GM19240 (cell line): ENCODE measurements at regions not wholly inside any gene's neighbourhood (a gene's known extent, or its start where the extent isn't known, plus 50 kb on each side); places are given as distances from the start of the nearest gene placed in this dataset.

Experiments
- DNase-seq: peaks from one replicate; pipeline ENCODE4 v3.0.0; 2011; ENCODE audit warnings: low spot score; ENCODE audit not compliant: insufficient read length

GRCh38 chr3:28800203-28800602, 451.6 kb upstream of the AZI2 start:
- no peak for DNase-seq

- DNase-seq: no peak
Observed at GRCh38 chr3:28808068-28808467, 459.4 kb upstream of the AZI2 start.

DNA sequence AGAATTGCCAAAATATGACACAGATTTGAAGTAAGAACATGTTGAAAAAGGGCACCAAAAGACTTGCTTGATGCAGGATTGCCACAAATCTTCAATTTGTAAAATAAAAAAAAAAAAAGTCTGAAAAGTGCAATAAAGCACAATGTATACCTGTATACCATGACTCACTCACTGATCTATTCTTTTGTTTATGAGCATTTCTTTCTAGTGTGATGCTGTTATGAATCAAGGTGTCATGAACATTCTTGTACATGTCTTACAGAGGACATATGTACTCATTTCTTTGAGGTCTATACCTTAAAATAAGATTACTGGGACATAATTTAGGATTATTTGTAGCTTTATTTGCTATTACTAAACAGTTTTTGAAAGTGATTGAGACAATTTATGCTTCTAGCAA, 464.9 kb upstream of the RBMS3 start:
- DNase-seq: no peak

DNA sequence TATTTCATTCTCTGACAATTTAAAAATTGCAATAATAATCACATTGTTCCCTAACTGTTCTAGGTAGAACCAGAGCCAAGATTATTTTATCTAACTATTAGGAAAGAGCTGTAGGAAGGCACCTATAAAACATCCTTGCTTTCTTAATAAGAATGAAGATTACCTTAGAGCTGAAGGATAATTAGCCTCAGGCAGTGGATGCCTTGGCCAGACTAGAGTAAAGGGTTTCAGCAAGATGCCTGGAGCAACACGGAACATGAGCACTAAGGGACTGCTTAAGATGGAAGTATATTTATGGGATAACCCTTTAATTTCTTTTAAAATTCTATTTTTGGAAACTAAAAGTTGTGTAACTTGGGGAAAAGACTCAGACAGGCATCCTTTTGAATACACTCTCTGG, 456.6 kb upstream of the RBMS3 start:
- no peak for DNase-seq

DNA sequence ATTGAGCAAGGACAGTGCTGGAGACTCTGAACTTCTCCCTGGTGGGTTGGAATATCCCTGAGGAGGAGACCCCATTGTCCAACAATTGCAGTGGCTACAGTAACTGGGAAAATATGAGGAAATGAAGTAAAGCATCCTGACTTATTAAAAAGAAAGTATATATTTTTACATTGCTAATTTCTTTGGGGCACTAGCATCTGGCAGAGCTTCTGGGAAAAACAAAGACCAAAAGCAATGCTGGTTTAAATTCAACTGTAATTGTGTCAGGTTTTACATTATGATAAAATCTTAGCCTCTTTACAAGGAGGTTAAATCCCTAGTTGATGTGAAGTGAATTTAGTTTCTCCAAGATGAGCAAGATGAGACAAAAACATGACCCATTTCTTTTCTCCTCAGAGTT, 454.0 kb upstream of the RBMS3 start:
- no peak for DNase-seq

- DNase-seq: no peak
Observed at GRCh38 chr3:28835249-28835648, 445.6 kb upstream of the RBMS3 start.

- no peak for DNase-seq
Observed at GRCh38 chr3:28835751-28836150, 445.1 kb upstream of the RBMS3 start.

DNA sequence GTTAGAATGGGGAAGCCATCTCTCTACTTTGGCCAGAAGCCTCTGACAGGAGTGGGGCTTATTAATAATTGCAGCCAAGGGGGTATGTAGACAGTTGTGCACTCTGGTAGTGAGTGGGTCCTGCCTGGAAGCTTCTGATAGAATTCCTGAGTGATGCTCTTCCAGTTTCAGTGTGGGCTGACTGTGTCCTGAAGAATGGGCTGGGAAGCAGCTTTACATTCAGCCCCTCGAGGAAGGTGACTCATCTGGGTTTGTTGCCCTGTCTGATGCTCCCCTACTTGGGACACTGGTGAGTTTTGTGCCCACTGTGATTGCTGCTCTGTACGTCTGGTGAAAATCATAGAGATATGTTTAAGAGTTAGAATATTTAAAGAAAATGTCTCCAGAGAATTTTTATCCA, 444.7 kb upstream of the RBMS3 start:
- DNase-seq: no peak

- no peak for DNase-seq
Observed at GRCh38 chr3:28840976-28841376, 439.9 kb upstream of the RBMS3 start.

DNA sequence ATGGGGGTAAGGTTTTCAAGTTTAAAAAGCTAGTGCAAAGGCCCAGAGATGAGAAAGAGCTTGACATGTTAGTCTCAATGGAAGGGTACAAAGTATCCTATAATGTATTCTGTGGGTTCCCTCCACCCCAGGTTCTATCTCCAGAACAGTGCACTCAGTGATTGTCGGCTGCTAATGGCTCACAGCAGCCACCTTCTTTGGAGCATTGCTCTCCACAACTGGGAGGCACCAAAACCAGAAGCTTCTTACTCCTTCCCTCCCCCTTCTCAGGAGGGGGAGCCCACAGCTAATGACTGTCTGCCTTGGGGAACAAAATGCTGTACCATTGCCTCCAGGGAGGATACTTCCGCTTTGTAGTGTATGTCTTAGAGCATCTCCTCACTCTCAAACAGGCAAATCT, 439.4 kb upstream of the RBMS3 start:
- DNase-seq: no peak

- no peak for DNase-seq
Observed at GRCh38 chr3:28844298-28845005, 436.4 kb upstream of the RBMS3 start.

DNA sequence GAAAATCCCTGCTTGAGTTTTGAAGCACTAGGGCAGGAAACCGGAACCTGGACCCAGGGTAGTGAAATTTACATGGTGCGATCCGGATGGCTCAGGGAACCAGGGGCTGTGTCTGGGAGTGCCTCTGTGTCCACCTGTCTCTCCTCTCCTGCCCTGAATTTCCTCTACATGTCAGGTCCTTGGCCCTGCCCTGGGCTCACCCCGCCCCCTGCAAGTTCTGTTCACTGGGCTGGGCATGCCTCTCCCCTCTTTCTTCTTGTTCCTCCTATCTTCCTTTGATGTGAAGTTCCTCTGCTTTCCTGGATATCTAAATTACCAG, 435.9 kb upstream of the RBMS3 start:
- DNase-seq: no peak

DNA sequence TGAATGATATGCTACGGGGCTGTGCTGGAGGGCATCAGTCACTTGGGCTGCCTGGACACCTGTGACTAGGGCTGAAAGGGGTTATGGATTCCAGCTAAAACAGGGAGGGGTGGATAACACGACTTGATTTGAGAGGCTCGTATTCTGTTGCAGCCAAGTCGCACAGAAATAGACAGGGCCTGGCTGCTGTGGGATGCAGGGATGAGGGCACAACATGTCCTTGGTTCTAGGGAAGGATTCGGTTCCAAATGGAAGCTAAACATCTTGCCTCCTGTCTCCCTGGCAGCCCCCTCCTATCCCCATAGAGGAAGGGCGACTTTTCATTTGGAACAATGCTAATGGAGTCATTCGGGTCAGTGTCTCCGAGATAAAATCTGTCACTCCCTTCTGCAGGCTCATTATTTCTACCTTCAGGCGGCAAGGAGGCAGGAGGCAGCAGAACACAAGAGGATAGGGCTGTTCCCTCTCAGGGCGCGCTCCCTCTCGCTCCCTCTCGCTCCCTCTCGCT, 433.8 kb upstream of the RBMS3 start:
- no peak for DNase-seq

DNA sequence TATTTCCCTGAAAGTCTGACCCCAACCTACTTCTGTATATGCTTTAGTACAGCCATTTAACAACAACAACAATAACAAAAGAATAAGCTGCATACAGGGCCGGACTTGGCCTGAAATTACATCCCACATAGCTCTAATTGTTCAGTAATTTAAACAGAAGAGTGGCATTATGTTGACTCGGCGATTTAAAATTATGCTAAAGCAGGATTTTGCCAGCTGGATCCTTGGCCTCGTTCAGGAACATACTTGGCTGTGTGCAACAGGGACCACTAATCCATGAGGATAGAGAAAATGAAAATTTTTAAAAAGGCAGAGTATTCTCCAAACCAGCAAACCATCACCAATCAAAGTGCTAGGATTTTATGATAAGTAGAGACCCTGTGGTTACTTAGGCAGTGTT, 433.1 kb upstream of the RBMS3 start:
- DNase-seq: no peak

DNA sequence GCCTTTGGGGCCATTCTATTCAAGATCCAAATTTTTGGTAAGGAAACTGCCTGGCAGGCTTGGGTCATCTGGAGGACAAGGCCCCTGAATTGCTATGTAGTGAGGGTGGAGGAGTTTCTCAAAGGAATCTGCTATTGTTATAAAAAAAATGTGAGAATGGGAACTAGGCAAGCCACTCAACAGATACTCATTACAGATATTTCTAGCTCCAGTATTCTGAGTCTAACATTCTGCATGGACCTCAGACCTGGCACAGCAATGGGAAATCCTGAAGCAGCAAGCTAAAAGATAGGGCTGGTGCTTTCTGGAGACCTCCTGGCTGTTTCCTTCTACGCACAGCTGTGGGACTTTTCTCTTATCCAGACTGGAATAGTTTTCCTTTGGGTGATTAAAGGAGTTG, 430.7 kb upstream of the RBMS3 start:
- DNase-seq: no peak

- no peak for DNase-seq
Observed at GRCh38 chr3:28853830-28854229, 427.0 kb upstream of the RBMS3 start.

DNA sequence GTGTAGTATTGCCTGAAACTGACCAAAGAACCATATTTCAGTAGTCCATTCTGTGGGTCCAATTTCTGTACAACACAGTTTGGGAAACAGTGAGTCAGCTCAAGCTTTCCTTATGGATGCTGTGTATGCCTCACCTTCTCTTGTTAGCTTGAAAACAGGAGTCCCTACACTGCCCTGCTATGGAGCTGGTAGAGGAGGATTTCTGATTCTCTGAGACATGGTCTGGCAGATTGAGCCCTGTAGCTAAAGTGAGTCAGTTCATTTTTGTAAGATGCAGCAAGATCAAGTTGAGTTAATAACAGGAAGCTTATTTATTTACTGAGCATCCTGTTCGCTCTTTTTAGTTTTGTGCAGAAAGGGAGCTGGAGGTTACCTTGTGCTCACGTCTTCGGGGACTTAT, 424.1 kb upstream of the RBMS3 start:
- DNase-seq: no peak

- no peak for DNase-seq
Observed at GRCh38 chr3:28859897-28860296, 421.0 kb upstream of the RBMS3 start.

- DNase-seq: no peak
Observed at GRCh38 chr3:28860307-28860706, 420.6 kb upstream of the RBMS3 start.

GRCh38 chr3:28863186-28863585, 417.7 kb upstream of the RBMS3 start:
- no peak for DNase-seq

DNA sequence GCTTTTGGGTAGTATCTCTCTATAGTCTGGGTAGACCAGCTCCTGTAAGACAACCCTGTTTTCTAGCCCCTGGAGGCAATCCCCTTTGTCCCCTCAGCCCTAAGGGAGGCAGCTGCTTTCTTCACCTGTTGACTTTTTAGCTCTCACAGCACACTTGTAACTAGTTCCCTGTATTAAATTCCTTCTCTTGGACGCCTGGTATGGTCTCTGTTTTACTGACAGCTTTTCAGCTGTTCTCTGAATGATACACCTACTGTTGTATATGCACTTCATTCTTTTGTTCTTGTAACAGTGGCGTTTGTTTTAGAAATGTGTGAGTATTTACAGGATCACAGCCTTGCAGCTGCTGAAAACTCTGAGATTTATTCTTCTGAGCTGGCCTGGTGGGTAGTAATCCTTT, 413.0 kb upstream of the RBMS3 start:
- no peak for DNase-seq

GRCh38 chr3:28868897-28869296, 412.0 kb upstream of the RBMS3 start:
- no peak for DNase-seq

DNA sequence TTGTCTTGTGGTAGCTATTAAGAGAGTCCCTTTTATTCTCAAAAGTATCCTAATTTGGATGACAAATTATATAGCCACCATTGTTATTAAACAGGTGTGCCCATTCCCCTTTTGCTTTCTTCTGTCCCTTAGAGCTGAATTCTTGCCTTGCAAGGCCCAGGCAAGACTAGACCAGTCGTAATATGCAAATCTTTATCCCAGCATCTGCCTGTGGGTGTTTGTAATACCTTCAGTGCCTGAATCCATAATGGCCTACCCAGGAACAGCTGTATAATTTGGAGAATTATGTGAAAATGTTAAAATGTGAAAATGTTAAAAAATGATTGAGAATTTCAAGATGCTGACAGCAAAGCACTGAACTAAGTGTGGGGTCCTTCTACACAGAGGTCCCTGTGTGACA, 403.0 kb upstream of the RBMS3 start:
- no peak for DNase-seq

- DNase-seq: no peak
Observed at GRCh38 chr3:28890373-28890772, 390.5 kb upstream of the RBMS3 start.
